BJ (cell line): ENCODE measurements at regions not wholly inside any gene's neighbourhood (a gene's known extent, or its start where the extent isn't known, plus 50 kb on each side); places are given as distances from the start of the nearest gene placed in this dataset.
"Not testable (repeated sequence)": the region's sequence is repeated elsewhere in the genome, so short reads cannot be mapped to it uniquely, and the experiment has no call there.

Source experiments
- CTCF ChIA-PET: fragments of 350-600 bp; formaldehyde crosslinking; extraction: SDS; loops from one replicate; lab custom pipeline; 2021; ENCODE audit warnings: antibody characterized with exemption, inconsistent platforms; lab: Yijun Ruan, JAX
- POLR2A ChIA-PET: fragments of 300-600 bp; sonication (Branson Sonifier 250); formaldehyde crosslinking; extraction: SDS; loops from one replicate; lab custom pipeline; 2021; ENCODE audit warnings: antibody characterized with exemption; lab: Charles Lee
- DNase-seq: peaks from one replicate; pipeline ENCODE4 v3.0.0-alpha.2; 2011; ENCODE audit warnings: low read depth
- H3K27me3 ChIP-seq: 2 replicates; pipeline ENCODE4 v1.6.0; 2011; ENCODE audit warnings: low read length; ENCODE audit not compliant: control insufficient read depth, insufficient read depth
- H3K36me3 ChIP-seq: 2 replicates; pipeline ENCODE4 v1.5.1; 2011; ENCODE audit warnings: low read length; ENCODE audit not compliant: control insufficient read depth, insufficient read depth
- H3K4me3 ChIP-seq: 2 replicates; pipeline ENCODE4 v1.5.1; 2011; ENCODE audit warnings: low read depth, mild to moderate bottlenecking, control low read depth, low read length
- CTCF ChIP-seq: IDR thresholded peaks from 2 replicates; pipeline ENCODE4 v1.5.1; 2011; ENCODE audit warnings: low read depth, mild to moderate bottlenecking, control low read depth, inconsistent platforms, low read length, moderate library complexity; ENCODE audit not compliant: insufficient read depth

DNA sequence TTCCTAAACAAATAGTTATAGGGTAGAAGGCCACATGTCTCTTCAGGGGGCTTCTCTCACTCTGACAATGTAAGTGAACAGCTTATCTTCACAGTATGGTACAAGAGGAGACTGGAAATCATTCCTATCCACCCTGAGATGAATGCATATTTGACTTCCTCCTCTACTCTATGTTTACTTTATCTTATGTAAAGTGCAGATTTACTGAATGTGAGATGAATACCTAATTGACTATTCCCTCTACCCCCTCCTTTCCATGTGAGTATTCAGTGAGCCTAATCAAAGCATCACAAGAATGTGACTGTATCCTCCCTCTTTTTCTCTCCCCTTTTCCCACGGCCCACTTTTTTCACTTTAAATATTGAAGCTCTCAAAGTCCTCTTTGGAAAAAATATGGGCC is 132.5 kb downstream of the BACH1 start:
- ChIA-PET CTCF (no interaction called here), POLR2A (no interaction called here)
- no peak for DNase-seq
- H3K36me3 ChIP-seq, result no peaks in the 10 kb centered on the region
- no peak overlapping the region for H3K4me3 ChIP-seq
- TF ChIP-seq CTCF, result no peak
- H3K27me3 ChIP-seq, result no peaks in the 10 kb centered on the region

GRCh38 chr21:29431680-29432079 is 133.0 kb downstream of the BACH1 start:
- Histone ChIP-seq H3K4me3 (no peak overlapping the region), H3K27me3 (no peaks in the 10 kb centered on the region), H3K36me3 (no peaks in the 10 kb centered on the region)
- POLR2A ChIA-PET, result no interaction called here
- DNase-seq, result no peak
- TF ChIP-seq CTCF, result no peak
- CTCF ChIA-PET, result no interaction called here

DNA sequence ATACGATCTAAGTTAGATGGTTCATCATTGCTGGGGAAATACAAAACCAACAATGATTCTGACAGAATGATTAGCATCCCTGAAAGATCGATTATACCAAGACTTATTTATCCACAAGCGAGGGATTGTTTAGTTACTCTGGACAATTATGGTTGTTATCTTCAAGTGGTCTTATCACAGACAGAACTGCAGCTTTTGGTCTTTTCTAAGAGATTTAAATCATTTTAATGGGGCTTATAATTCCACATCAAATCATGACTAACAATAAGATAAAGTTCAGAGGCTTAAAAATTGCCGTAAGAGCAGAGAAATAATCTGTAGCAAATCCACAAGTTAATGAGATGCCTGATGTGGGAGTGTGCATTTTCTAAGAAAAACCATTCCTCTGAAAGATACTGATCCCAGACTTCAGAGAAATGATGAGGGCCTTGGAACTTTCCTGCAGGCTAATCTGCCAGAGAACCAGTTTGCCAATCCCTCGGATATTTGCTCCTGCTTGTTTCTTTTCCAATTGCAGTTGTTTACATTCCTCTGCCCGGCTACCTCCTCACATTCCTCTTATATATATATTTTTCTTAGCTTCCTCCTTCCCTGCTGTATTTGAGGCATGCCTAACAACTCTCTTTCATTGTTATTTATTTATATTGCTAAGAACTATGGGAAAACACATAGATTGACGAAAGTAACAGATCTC is 134.8 kb downstream of the BACH1 start:
- Histone ChIP-seq H3K4me3 (no peak overlapping the region), H3K27me3 (no peaks in the 10 kb centered on the region), H3K36me3 (no peaks in the 10 kb centered on the region)
- ChIA-PET POLR2A (no interaction called here), CTCF (interaction anchor here (1.4 kb wide), 1 partner anchor 10 kb away, joined by 3 read pairs; no protein-coding TSS in a partner anchor)
- no peak for TF ChIP-seq CTCF
- DNase-seq, result no peak

- no peak for TF ChIP-seq CTCF
- no peak for DNase-seq
- Histone ChIP-seq H3K27me3 (no peaks in the 10 kb centered on the region), H3K36me3 (no peaks in the 10 kb centered on the region), H3K4me3 (no peak overlapping the region)
- POLR2A ChIA-PET, result no interaction called here
- CTCF ChIA-PET, result no interaction called here
These were observed 135.4 kb downstream of the BACH1 start for GRCh38 chr21:29434081-29434480.

- DNase-seq, POLR2A ChIA-PET, H3K36me3 ChIP-seq, H3K4me3 ChIP-seq, H3K27me3 ChIP-seq, CTCF ChIA-PET: not testable (repeated sequence)
These were observed 136.3 kb downstream of the BACH1 start for GRCh38 chr21:29434982-29435381.

DNA sequence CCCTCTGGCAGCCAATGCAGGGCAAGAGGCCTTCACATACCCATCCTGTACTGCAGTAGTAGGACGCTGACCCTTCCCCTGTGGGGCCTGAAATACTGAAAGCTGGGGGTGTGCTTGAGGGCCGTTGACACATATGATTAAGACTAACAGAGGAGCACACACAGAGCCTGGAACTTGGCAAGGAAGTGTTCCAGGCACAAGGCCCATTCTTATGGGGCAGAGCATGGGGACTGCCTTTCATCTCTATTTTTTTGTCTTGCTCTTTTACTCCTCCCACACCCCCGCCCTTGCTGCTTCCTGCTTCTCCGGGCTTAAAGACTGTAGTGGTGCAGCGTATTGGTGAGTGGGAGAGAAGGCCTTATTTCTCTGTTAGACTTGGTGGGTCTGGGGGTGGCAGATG is 137.4 kb downstream of the BACH1 start:
- ChIA-PET CTCF (no interaction called here), POLR2A (no interaction called here)
- no peak for DNase-seq
- no peaks in the 10 kb centered on the region for H3K27me3 ChIP-seq
- H3K36me3 ChIP-seq, result no peaks in the 10 kb centered on the region
- H3K4me3 ChIP-seq, result no peak overlapping the region
- no peak for TF ChIP-seq CTCF
